Erythroblast (primary cell): ENCODE measurements at regions not wholly inside any gene's neighbourhood (a gene's known extent, or its start where the extent isn't known, plus 50 kb on each side); places are given as distances from the start of the nearest gene placed in this dataset.

Source experiments
- GATA1 ChIP-seq: IDR thresholded peaks from 2 replicates; pipeline ENCODE4 v1.6.1; 2011; ENCODE audit warnings: low read depth, mild to moderate bottlenecking, control low read depth, low read length, moderate library complexity
- POLR2A ChIP-seq: IDR thresholded peaks from 2 replicates; pipeline ENCODE4 v1.6.1; 2011; ENCODE audit warnings: mild to moderate bottlenecking, low read length

DNA sequence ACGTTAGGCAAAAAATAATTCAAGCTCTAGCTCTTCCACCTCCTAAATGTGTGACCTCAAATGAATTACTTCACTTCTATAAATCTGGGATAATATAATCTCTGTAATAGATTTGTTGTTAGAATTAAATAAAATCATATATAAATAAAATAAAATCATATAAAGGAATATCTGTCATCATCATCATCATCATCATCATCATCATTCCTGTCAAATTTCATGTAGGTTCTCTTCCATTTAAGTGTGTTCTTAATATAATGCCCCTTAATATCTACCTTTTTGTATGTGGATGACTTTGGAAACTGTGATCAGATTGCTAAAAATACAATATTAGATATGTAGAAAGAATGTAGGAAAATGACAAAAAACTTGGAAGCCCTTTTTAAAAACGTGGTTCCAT is 621.0 kb downstream of the ADGRL2 start:
- TF ChIP-seq POLR2A (no peak), GATA1 (no peak)
